ENCODE measurements at regions not wholly inside any gene's neighbourhood (a gene's known extent, or its start where the extent isn't known, plus 50 kb on each side); places are given as distances from the start of the nearest gene placed in this dataset.
"Not testable (repeated sequence)": the region's sequence is repeated elsewhere in the genome, so short reads cannot be mapped to it uniquely, and the experiment has no call there.

- H3K4me3 ChIP-seq (ENCODE audit: low read depth, low read length) = no peak overlapping the region
- TF ChIP-seq, protein P1, sequence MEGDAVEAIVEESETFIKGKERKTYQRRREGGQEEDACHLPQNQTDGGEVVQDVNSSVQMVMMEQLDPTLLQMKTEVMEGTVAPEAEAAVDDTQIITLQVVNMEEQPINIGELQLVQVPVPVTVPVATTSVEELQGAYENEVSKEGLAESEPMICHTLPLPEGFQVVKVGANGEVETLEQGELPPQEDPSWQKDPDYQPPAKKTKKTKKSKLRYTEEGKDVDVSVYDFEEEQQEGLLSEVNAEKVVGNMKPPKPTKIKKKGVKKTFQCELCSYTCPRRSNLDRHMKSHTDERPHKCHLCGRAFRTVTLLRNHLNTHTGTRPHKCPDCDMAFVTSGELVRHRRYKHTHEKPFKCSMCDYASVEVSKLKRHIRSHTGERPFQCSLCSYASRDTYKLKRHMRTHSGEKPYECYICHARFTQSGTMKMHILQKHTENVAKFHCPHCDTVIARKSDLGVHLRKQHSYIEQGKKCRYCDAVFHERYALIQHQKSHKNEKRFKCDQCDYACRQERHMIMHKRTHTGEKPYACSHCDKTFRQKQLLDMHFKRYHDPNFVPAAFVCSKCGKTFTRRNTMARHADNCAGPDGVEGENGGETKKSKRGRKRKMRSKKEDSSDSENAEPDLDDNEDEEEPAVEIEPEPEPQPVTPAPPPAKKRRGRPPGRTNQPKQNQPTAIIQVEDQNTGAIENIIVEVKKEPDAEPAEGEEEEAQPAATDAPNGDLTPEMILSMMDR (IDR thresholded peaks at IDR 0.05; ENCODE audit: control insufficient read depth, extremely low read depth, insufficient read depth) = no peak
- no peak for DNase-seq (ENCODE audit: low read depth)
Observed at GRCh38 chr9:71515107-71515506, 253.2 kb downstream of the CEMIP2 start.

GRCh38 chr9:71514344-71514975, 253.9 kb downstream of the CEMIP2 start:
- TF ChIP-seq, protein P1 (IDR thresholded peaks at IDR 0.05; ENCODE audit: control insufficient read depth, extremely low read depth, insufficient read depth) = no peak
- H3K4me3 ChIP-seq (ENCODE audit: low read depth, low read length) = no peak overlapping the region
- DNase-seq (ENCODE audit: low read depth) = no peak

GRCh38 chr9:71509054-71509453, 259.3 kb downstream of the CEMIP2 start:
- no peak for DNase-seq (ENCODE audit: low read depth)
- TF ChIP-seq, protein P1 (IDR thresholded peaks at IDR 0.05; ENCODE audit: control insufficient read depth, extremely low read depth, insufficient read depth) = no peak
- no peak overlapping the region for H3K4me3 ChIP-seq (ENCODE audit: low read depth, low read length)

GRCh38 chr9:71508141-71508540, 260.2 kb downstream of the CEMIP2 start:
- DNase-seq (ENCODE audit: low read depth); H3K4me3 ChIP-seq (ENCODE audit: low read depth, low read length): not testable (repeated sequence)

- H3K4me3 ChIP-seq (ENCODE audit: low read depth, low read length) = no peak overlapping the region
- no peak for DNase-seq (ENCODE audit: low read depth)
- TF ChIP-seq, protein P1 (IDR thresholded peaks at IDR 0.05; ENCODE audit: control insufficient read depth, extremely low read depth, insufficient read depth) = no peak
Observed at GRCh38 chr9:71506821-71507220, 261.5 kb downstream of the CEMIP2 start.

- TF ChIP-seq, protein P1 (IDR thresholded peaks at IDR 0.05; ENCODE audit: control insufficient read depth, extremely low read depth, insufficient read depth) = no peak
- DNase-seq (ENCODE audit: low read depth) = no peak
- H3K4me3 ChIP-seq (ENCODE audit: low read depth, low read length) = no peak overlapping the region
Observed at GRCh38 chr9:71504636-71505035, 263.7 kb downstream of the CEMIP2 start.

DNA sequence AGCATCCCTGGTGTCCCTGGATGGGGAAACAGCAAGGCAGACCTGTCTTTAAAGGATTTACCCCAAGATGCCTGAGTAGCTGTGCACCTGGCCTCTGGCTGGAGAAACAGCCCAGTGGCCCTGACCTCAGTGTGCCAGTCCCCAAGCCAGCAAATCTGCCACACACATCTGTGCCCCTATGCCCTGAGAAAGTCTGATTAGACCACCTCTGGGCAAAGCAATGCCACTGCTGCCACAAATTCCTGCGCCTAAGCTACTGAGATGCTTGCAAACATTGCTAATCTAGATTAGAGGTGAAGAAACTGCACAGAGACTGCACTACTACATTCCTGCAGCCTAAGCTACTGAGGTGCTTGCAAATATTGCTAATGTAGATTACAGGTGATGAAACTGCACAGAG, 269.6 kb downstream of the CEMIP2 start:
- H3K4me3 ChIP-seq (ENCODE audit: low read depth, low read length) = no peak overlapping the region
- DNase-seq (ENCODE audit: low read depth) = no peak
- TF ChIP-seq, protein P1 (IDR thresholded peaks at IDR 0.05; ENCODE audit: control insufficient read depth, extremely low read depth, insufficient read depth) = no peak
